T47D (cell line): ENCODE measurements at regions not wholly inside any gene's neighbourhood (a gene's known extent, or its start where the extent isn't known, plus 50 kb on each side); places are given as distances from the start of the nearest gene placed in this dataset.
A peak's percentile ranks its signal among the peaks of the same experiment; 100 is the strongest.
"Not testable (repeated sequence)": the region's sequence is repeated elsewhere in the genome, so short reads cannot be mapped to it uniquely, and the experiment has no call there.

Experiments
- DNase-seq, 2 experiments: peaks; one replicate each; pipeline versions ENCODE4 v3.0.0 to v3.0.0-alpha.2; 2011 to 2012; ENCODE audit warnings: low read depth in 1 of 2, low spot score in 1 of 2
- JUND ChIP-seq: IDR thresholded peaks from 2 replicates; pipeline ENCODE4 v1.6.1; 2012; ENCODE audit warnings: low read depth
- in situ Hi-C: cut with HindIII; loops from 2 replicates; pipeline ENCODE4 v1.10.0; 2016; ENCODE audit warnings: low sequenced_read_pairs, low pct_unique_long_range_greater_than_20kb

- no peak for TF ChIP-seq JUND
- in situ Hi-C loops = no loop called here
- no peak for DNase-seq
These were observed 138.3 kb upstream of the MYRIP start for GRCh38 chr3:39671116-39671515.

GRCh38 chr3:39671600-39671999, 137.8 kb upstream of the MYRIP start:
- no peak for TF ChIP-seq JUND
- in situ Hi-C loops = no loop called here
- DNase-seq = no peak

GRCh38 chr3:39705351-39705900, 104.0 kb upstream of the MYRIP start:
- DNase-seq = no peak
- TF ChIP-seq JUND = no peak
- in situ Hi-C loops = no loop called here

- in situ Hi-C loops = no loop called here
- DNase-seq = peak; percentile 23 to 55
- no peak for TF ChIP-seq JUND
These were observed 102.0 kb upstream of the MYRIP start for GRCh38 chr3:39707314-39707909.

- in situ Hi-C loops = no loop called here
- no peak for TF ChIP-seq JUND
- no peak for DNase-seq
These were observed 96.9 kb upstream of the MYRIP start for GRCh38 chr3:39712413-39713048.

GRCh38 chr3:39713341-39713740, 96.1 kb upstream of the MYRIP start:
- in situ Hi-C loops, DNase-seq: not testable (repeated sequence)

GRCh38 chr3:39716849-39717248, 92.6 kb upstream of the MYRIP start:
- TF ChIP-seq JUND = peak; percentile 51
- in situ Hi-C loops = no loop called here
- DNase-seq = peak; percentile 57 to 87

- DNase-seq = no peak
- no peak for TF ChIP-seq JUND
- in situ Hi-C loops = no loop called here
These were observed 90.5 kb upstream of the MYRIP start for GRCh38 chr3:39718674-39719595.

GRCh38 chr3:39721076-39721475, 88.3 kb upstream of the MYRIP start:
- in situ Hi-C loops = no loop called here
- DNase-seq = no peak
- no peak for TF ChIP-seq JUND

- in situ Hi-C loops = no loop called here
- DNase-seq = peak in 1 of 2 experiments; percentile 63
These were observed 85.1 kb upstream of the MYRIP start for GRCh38 chr3:39724233-39724846.

GRCh38 chr3:39725321-39725720, 84.1 kb upstream of the MYRIP start:
- no peak for DNase-seq
- in situ Hi-C loops = no loop called here
- TF ChIP-seq JUND = no peak

More at GRCh38 chr3:39724233-39724846, 85.1 kb upstream of the MYRIP start:
- no peak for TF ChIP-seq JUND

GRCh38 chr3:39727415-39727814, 82.0 kb upstream of the MYRIP start:
- TF ChIP-seq JUND = no peak
- DNase-seq = peak in 1 of 2 experiments; percentile 39
- in situ Hi-C loops = no loop called here
